Activated B cell treated with CpG ODN at 0.5 μM for 24 hours (primary cell): ENCODE measurements at regions not wholly inside any gene's neighbourhood (a gene's known extent, or its start where the extent isn't known, plus 50 kb on each side); places are given as distances from the start of the nearest gene placed in this dataset.

Source experiments
- ATAC-seq: fragments of 200-7000 bp; cut with Tn5 transposase; one replicate; pipeline ENCODE4 v1.10.0; 2021; ENCODE audit warnings: low read depth, mild to moderate bottlenecking, moderate library complexity
- CTCF ChIA-PET: fragments of 350-600 bp; sonication (Branson Sonifier 250); formaldehyde crosslinking; loops from one replicate; lab custom pipeline; 2021; ENCODE audit warnings: antibody characterized with exemption; lab: Charles Lee
- POLR2A ChIA-PET: fragments of 350-600 bp; sonication (Branson Sonifier 250); formaldehyde crosslinking; loops from one replicate; lab custom pipeline; 2021; ENCODE audit warnings: antibody characterized with exemption; lab: Charles Lee
- DNase-seq: peaks from one replicate; pipeline ENCODE4 v3.0.0; 2022
- H3K27ac Mint-ChIP-seq: one replicate; pipeline ENCODE4 v1.8.0; 2020; ENCODE audit warnings: mixed read lengths
- H3K27me3 Mint-ChIP-seq: one replicate; pipeline ENCODE4 v1.8.0; 2021; ENCODE audit warnings: mixed read lengths
- H3K36me3 Mint-ChIP-seq: one replicate; pipeline ENCODE4 v1.8.0; 2021; ENCODE audit warnings: low read depth, mixed read lengths
- H3K4me1 Mint-ChIP-seq: one replicate; pipeline ENCODE4 v1.8.0; 2021; ENCODE audit warnings: mixed read lengths
- H3K4me3 Mint-ChIP-seq: one replicate; pipeline ENCODE4 v1.8.0; 2020; ENCODE audit warnings: mild to moderate bottlenecking, mixed read lengths
- H3K9me3 Mint-ChIP-seq: one replicate; pipeline ENCODE4 v1.8.0; 2020; ENCODE audit warnings: mixed read lengths
- intact Hi-C: fragments of 100-400 bp; cut with micrococcal nuclease; formaldehyde crosslinking; loops from one replicate; pipeline ENCODE4 v1.15.1; 2024
- TF ChIP-seq, protein P1 (sequence below): fragments of 200-600 bp; IDR thresholded peaks from one replicate; pipeline ENCODE4 v1.8.0; 2022; ENCODE audit warnings: antibody characterized with exemption, mild to moderate bottlenecking

DNA sequence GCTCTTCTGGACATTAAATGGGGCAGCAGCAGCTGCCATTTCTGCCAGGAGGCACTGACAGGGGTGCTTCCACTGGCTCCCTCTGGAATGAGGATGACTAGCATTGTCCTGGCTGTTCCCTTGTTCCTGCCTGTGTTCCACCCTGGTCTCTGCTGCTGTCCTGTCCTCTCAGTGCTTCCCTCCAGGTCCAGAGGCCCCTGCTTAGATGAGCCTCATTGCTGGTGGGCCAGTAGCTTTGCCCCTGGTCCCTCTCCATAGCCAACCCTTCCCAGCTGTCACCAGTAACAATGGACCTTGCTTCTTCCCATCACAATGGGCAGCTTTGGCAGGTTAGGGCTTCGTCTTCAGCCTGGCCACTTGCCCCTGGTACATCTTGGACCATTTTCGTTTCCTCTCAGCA is 561.1 kb downstream of the TCERG1L start:
- CTCF ChIA-PET: no interaction called here
- Mint-ChIP-seq H3K4me1 (no peaks in the 10 kb centered on the region), H3K9me3 (peaks cover 7% of the 10 kb centered on the region), H3K27ac (no peak overlapping the region), H3K36me3 (no peaks in the 10 kb centered on the region), H3K27me3 (no peaks in the 10 kb centered on the region), H3K4me3 (no peak overlapping the region)
- ATAC-seq: no peak
- TF ChIP-seq, protein P1, sequence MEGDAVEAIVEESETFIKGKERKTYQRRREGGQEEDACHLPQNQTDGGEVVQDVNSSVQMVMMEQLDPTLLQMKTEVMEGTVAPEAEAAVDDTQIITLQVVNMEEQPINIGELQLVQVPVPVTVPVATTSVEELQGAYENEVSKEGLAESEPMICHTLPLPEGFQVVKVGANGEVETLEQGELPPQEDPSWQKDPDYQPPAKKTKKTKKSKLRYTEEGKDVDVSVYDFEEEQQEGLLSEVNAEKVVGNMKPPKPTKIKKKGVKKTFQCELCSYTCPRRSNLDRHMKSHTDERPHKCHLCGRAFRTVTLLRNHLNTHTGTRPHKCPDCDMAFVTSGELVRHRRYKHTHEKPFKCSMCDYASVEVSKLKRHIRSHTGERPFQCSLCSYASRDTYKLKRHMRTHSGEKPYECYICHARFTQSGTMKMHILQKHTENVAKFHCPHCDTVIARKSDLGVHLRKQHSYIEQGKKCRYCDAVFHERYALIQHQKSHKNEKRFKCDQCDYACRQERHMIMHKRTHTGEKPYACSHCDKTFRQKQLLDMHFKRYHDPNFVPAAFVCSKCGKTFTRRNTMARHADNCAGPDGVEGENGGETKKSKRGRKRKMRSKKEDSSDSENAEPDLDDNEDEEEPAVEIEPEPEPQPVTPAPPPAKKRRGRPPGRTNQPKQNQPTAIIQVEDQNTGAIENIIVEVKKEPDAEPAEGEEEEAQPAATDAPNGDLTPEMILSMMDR: no peak
- DNase-seq: no peak
- intact Hi-C loops: no loop called here
- POLR2A ChIA-PET: no interaction called here

DNA sequence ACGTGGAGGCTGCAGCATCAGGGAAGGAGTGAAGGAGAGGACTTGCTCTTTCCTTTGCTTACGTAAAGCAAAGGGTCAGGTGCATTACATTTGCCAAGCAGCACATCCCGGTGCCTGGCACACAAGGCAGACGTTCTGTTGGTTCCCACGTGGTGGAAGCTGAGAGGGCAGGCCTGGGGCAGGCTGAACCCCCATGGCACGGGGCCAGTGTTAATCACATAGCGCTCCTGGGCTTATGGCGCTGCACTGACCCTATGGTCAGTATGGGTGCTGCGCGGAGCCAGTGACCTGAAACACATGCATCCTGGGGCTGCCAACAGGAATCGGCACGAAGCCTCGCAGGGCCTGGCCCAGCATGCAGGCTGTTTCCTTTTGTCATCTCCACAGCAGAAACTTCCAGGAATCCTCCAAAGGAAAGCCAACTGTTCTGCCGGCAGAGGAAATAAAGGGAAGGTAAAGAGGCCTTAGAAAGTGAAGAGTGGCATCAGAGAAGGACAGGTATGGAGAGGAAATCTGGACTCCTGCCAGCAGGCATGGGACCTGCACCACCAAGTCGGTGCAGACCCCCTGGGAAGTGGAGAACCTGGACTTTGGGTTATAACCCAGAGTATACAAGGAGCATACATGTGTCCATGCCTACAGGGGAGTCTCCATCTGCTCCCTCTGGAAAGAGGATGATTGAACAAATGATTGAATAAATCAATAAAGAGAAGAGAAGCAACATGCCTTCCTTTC is 560.2 kb downstream of the TCERG1L start:
- H3K36me3 Mint-ChIP-seq: no peaks in the 10 kb centered on the region
- ATAC-seq: no peak
- POLR2A ChIA-PET: no interaction called here
- no peak for DNase-seq
- H3K27me3 Mint-ChIP-seq: no peaks in the 10 kb centered on the region
- intact Hi-C loops: no loop called here
- H3K4me1 Mint-ChIP-seq: no peaks in the 10 kb centered on the region
- CTCF ChIA-PET: no interaction called here
- TF ChIP-seq, protein P1: no peak
- H3K4me3 Mint-ChIP-seq: no peak overlapping the region
- no peak overlapping the region for H3K27ac Mint-ChIP-seq
- peaks cover 8% of the 10 kb centered on the region for H3K9me3 Mint-ChIP-seq

DNA sequence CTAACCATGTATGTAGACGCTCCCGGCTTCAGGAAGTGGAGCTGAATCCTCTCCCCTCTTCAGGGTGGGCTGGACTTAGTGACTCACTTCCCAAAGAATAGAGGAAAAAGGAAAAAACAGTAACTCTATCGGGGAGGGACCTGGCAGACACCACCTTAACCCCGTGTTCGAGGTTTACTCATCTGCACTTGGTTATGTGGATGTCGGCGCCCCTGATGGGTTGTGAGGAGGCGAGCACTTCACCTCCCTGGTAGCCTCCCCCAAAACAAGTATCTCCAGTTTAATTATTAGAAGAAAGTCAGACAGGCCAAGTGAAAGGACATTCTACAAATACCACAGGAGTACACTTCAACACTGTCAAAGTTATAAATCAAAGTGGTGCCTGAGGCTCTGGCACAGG is 559.7 kb downstream of the TCERG1L start:
- TF ChIP-seq, protein P1: no peak
- no peak for ATAC-seq
- no peak overlapping the region for H3K4me3 Mint-ChIP-seq
- H3K36me3 Mint-ChIP-seq: no peaks in the 10 kb centered on the region
- DNase-seq: no peak
- peaks cover 8% of the 10 kb centered on the region for H3K9me3 Mint-ChIP-seq
- ChIA-PET CTCF (no interaction called here), POLR2A (no interaction called here)
- H3K27ac Mint-ChIP-seq: no peak overlapping the region
- H3K4me1 Mint-ChIP-seq: no peaks in the 10 kb centered on the region
- H3K27me3 Mint-ChIP-seq: no peaks in the 10 kb centered on the region
- intact Hi-C loops: no loop called here

DNA sequence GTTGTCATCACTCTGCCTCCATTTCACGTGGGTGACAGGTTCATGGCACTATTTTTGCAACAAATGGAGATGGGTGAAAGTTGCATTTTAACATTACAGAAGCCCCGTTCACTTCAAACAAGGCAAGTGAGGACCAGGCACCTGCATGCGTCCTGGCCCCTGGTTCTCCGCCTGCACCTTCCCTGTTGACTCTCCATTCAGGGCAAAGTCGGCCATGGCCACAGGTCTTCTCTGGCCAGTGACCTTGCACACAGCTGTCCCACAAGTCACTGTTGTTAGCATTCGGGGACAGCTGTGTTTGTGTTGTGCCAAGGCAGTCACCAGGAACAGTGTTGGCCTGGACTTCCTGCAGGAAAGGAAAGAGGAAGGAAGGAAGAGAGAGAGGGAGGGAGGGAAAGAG is 554.9 kb downstream of the TCERG1L start:
- TF ChIP-seq, protein P1: no peak
- H3K9me3 Mint-ChIP-seq: peaks cover 8% of the 10 kb centered on the region
- no peaks in the 10 kb centered on the region for H3K36me3 Mint-ChIP-seq
- intact Hi-C loops: no loop called here
- ATAC-seq (no peak), DNase-seq (no peak)
- H3K4me3 Mint-ChIP-seq: no peak overlapping the region
- H3K27ac Mint-ChIP-seq: no peak overlapping the region
- H3K27me3 Mint-ChIP-seq: no peaks in the 10 kb centered on the region
- H3K4me1 Mint-ChIP-seq: no peaks in the 10 kb centered on the region
- POLR2A ChIA-PET: no interaction called here
- CTCF ChIA-PET: no interaction called here

DNA sequence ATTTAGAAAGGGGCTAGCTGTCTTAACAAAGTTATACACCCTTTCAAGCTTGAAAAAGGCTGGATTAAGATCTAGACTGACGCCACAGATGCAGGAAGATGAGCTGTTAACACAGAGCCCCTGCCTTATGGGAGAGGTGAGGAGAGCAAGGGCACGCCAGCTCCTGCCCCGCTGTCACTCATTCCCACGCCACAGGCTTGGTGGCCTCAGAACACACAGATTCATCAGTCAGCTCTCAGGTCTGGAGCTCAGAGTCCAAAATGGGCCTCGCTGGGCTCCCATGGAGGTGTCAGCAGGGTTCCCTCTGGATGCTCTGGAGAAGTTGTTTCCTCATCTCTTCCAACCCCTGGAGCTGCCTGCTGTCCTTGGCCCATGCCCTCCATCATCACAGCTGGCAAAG is 554.2 kb downstream of the TCERG1L start:
- Mint-ChIP-seq H3K27ac (no peak overlapping the region), H3K36me3 (no peaks in the 10 kb centered on the region), H3K27me3 (no peaks in the 10 kb centered on the region), H3K4me1 (no peaks in the 10 kb centered on the region), H3K9me3 (peaks cover 8% of the 10 kb centered on the region), H3K4me3 (no peak overlapping the region)
- CTCF ChIA-PET: no interaction called here
- TF ChIP-seq, protein P1: no peak
- intact Hi-C loops: no loop called here
- POLR2A ChIA-PET: no interaction called here
- no peak for ATAC-seq
- no peak for DNase-seq
